NCI-H2081 (cell line): ENCODE measurements at regions not wholly inside any gene's neighbourhood (a gene's known extent, or its start where the extent isn't known, plus 50 kb on each side); places are given as distances from the start of the nearest gene placed in this dataset.

Source experiments
- DNase-seq, 2 experiments: peaks; one replicate each; lab custom pipeline; 2025; lab: John Stamatoyannopoulos, UW

- no peak for DNase-seq
Observed at GRCh38 chr18:34594266-34594665, 115.8 kb upstream of the DTNA start.

GRCh38 chr18:34595690-34596089, 114.4 kb upstream of the DTNA start:
- peak in 1 of 2 experiments; percentile 5 for DNase-seq

GRCh38 chr18:34598120-34598635, 111.9 kb upstream of the DTNA start:
- no peak for DNase-seq

- DNase-seq: no peak
Observed at GRCh38 chr18:34600158-34600557, 109.9 kb upstream of the DTNA start.

- no peak for DNase-seq
Observed at GRCh38 chr18:34600874-34601656, 109.0 kb upstream of the DTNA start.

GRCh38 chr18:34604591-34604990, 105.5 kb upstream of the DTNA start:
- DNase-seq: no peak

- no peak for DNase-seq
Observed at GRCh38 chr18:34606851-34607250, 103.2 kb upstream of the DTNA start.

- no peak for DNase-seq
Observed at GRCh38 chr18:34608064-34608463, 102.0 kb upstream of the DTNA start.

- DNase-seq: no peak
Observed at GRCh38 chr18:34609986-34610648, 100.0 kb upstream of the DTNA start.

- DNase-seq: no peak
Observed at GRCh38 chr18:34611904-34612303, 98.2 kb upstream of the DTNA start.

GRCh38 chr18:34620258-34620861, 89.7 kb upstream of the DTNA start:
- DNase-seq: no peak

GRCh38 chr18:34623557-34623956, 86.5 kb upstream of the DTNA start:
- no peak for DNase-seq

- peak in 1 of 2 experiments; percentile 27 for DNase-seq
Observed at GRCh38 chr18:34624551-34624950, 85.5 kb upstream of the DTNA start.

- no peak for DNase-seq
Observed at GRCh38 chr18:34626404-34627136, 83.5 kb upstream of the DTNA start.

- DNase-seq: no peak
Observed at GRCh38 chr18:34627137-34627920, 82.8 kb upstream of the DTNA start.

- DNase-seq: peak in 1 of 2 experiments; percentile 46
Observed at GRCh38 chr18:34631093-34631966, 78.8 kb upstream of the DTNA start.

- DNase-seq: no peak
Observed at GRCh38 chr18:34632321-34632720, 77.8 kb upstream of the DTNA start.

GRCh38 chr18:34633368-34633767, 76.7 kb upstream of the DTNA start:
- DNase-seq: no peak

GRCh38 chr18:34637094-34637801, 72.8 kb upstream of the DTNA start:
- peak in 1 of 2 experiments; percentile 56 for DNase-seq

- no peak for DNase-seq
Observed at GRCh38 chr18:34639687-34640086, 70.4 kb upstream of the DTNA start.
